Kidney (tissue), 13 donors: ENCODE measurements at regions not wholly inside any gene's neighbourhood (a gene's known extent, or its start where the extent isn't known, plus 50 kb on each side); places are given as distances from the start of the nearest gene placed in this dataset.

Experiments used
- DNase-seq, 5 donors: peaks; one replicate each; pipeline ENCODE4 v3.0.0-alpha.2; 2013 to 2020
- FAIRE-seq: peaks from 2 replicates; lab custom pipeline; 2012; peaks lifted over from hg19 to GRCh38; lab: Jason Lieb, UNC
- H3K27ac ChIP-seq, 2 donors: one replicate each; pipeline ENCODE4 v1.7.0; 2013; ENCODE audit warnings: low read depth in 2 of 2, low read length in 2 of 2, inconsistent platforms in 1 of 2
- H3K27me3 ChIP-seq: one replicate; pipeline ENCODE4 v1.7.1; 2013; ENCODE audit warnings: low read length, inconsistent platforms; ENCODE audit not compliant: control insufficient read depth, insufficient read depth
- H3K36me3 ChIP-seq, 3 donors: one replicate each; pipeline versions ENCODE4 v1.7.0 to v1.7.1; 2013; ENCODE audit warnings: low read length in 3 of 3, control low read depth in 1 of 3, inconsistent platforms in 1 of 3; ENCODE audit not compliant: insufficient read depth in 3 of 3, control insufficient read depth in 2 of 3
- H3K4me1 ChIP-seq, 3 donors: one replicate each; pipeline versions ENCODE4 v1.7.0 to v1.7.1; 2013; ENCODE audit warnings: low read length in 3 of 3, inconsistent platforms in 1 of 3, low read depth in 1 of 3; ENCODE audit not compliant: control insufficient read depth in 2 of 3, insufficient read depth in 2 of 3
- H3K4me3 ChIP-seq, 3 donors: one replicate each; pipeline versions ENCODE4 v1.7.0 to v1.8.1; 2013; ENCODE audit warnings: low read length in 3 of 3, control low read depth in 1 of 3, inconsistent platforms in 1 of 3
- H3K9ac ChIP-seq, 3 donors: one replicate each; pipeline versions ENCODE4 v1.7.0 to v1.7.1; 2013; ENCODE audit warnings: low read length in 3 of 3, control low read depth in 1 of 3, inconsistent platforms in 1 of 3
- H3K9me3 ChIP-seq, 3 donors: one replicate each; pipeline versions ENCODE4 v1.7.0 to v1.7.1; 2013; ENCODE audit warnings: low read length in 3 of 3, control low read depth in 1 of 3, inconsistent platforms in 1 of 3; ENCODE audit not compliant: control insufficient read depth in 2 of 3, insufficient read depth in 1 of 3
- CTCF ChIP-seq: IDR thresholded peaks from 3 replicates; pipeline ENCODE4 v1.5.1; 2012; ENCODE audit warnings: mild to moderate bottlenecking, moderate library complexity, borderline replicate concordance; ENCODE audit not compliant: insufficient read depth; ENCODE audit errors: extremely low read depth
- intact Hi-C: fragments of 100-400 bp; cut with DNase I; formaldehyde crosslinking; loops from one replicate; pipeline ENCODE4 v1.11.1; 2022
- donor health status: control.
- donor health status: control.
- donor health status: control.
- donor health status: control.
- donor health status: control.
- donor health status: DM: yes; HTN: yes; CAD: no.
- donor health status: Normal renal cell carcinoma (clear cell type).

- no peaks in the 10 kb centered on the region for H3K4me1 ChIP-seq
- H3K4me3 ChIP-seq = no peak overlapping the region
- no peak for TF ChIP-seq CTCF
- no peak overlapping the region for H3K27ac ChIP-seq
- DNase-seq (no peak), FAIRE-seq (no peak)
- no peaks in the 10 kb centered on the region for H3K9me3 ChIP-seq
- intact Hi-C loops = no loop called here
- H3K36me3 ChIP-seq = no peaks in the 10 kb centered on the region
- no peaks in the 10 kb centered on the region for H3K27me3 ChIP-seq
- H3K9ac ChIP-seq = no peak overlapping the region
Measured at GRCh38 chr19:31049431-31049830, 299.8 kb downstream of the TSHZ3 start.

GRCh38 chr19:31046024-31046423, 303.2 kb downstream of the TSHZ3 start:
- no peak for FAIRE-seq
- no peak overlapping the region for H3K9ac ChIP-seq
- H3K36me3 ChIP-seq = no peaks in the 10 kb centered on the region
- H3K4me1 ChIP-seq = no peaks in the 10 kb centered on the region
- no peak overlapping the region for H3K4me3 ChIP-seq
- no peak for DNase-seq
- H3K27ac ChIP-seq = no peak overlapping the region
- TF ChIP-seq CTCF = no peak
- intact Hi-C loops = no loop called here
- H3K27me3 ChIP-seq = no peaks in the 10 kb centered on the region
- no peaks in the 10 kb centered on the region for H3K9me3 ChIP-seq

GRCh38 chr19:31041461-31041860, 307.8 kb downstream of the TSHZ3 start:
- DNase-seq (no peak), FAIRE-seq (no peak)
- Histone ChIP-seq H3K9ac (no peak overlapping the region), H3K9me3 (no peaks in the 10 kb centered on the region), H3K36me3 (no peaks in the 10 kb centered on the region), H3K27ac (no peak overlapping the region), H3K27me3 (no peaks in the 10 kb centered on the region), H3K4me3 (no peak overlapping the region), H3K4me1 (no peaks in the 10 kb centered on the region)
- no peak for TF ChIP-seq CTCF
- intact Hi-C loops = no loop called here

- H3K4me1 ChIP-seq = no peaks in the 10 kb centered on the region
- H3K9ac ChIP-seq = no peak overlapping the region
- intact Hi-C loops = no loop called here
- FAIRE-seq = no peak
- H3K36me3 ChIP-seq = no peaks in the 10 kb centered on the region
- no peak overlapping the region for H3K4me3 ChIP-seq
- no peaks in the 10 kb centered on the region for H3K9me3 ChIP-seq
- no peaks in the 10 kb centered on the region for H3K27me3 ChIP-seq
- no peak for DNase-seq
- TF ChIP-seq CTCF = no peak
- no peak overlapping the region for H3K27ac ChIP-seq
Measured at GRCh38 chr19:31039151-31039550, 310.1 kb downstream of the TSHZ3 start.
